Loucy (cell line): ENCODE measurements at regions not wholly inside any gene's neighbourhood (a gene's known extent, or its start where the extent isn't known, plus 50 kb on each side); places are given as distances from the start of the nearest gene placed in this dataset.

Source experiments
- EZH2phosphoT487 ChIP-seq: fragments of 200-600 bp; IDR thresholded peaks from 2 replicates; pipeline ENCODE4 v1.6.1; 2018; ENCODE audit warnings: antibody characterized with exemption, mild to moderate bottlenecking, moderate library complexity, borderline replicate concordance
- TF ChIP-seq, protein P1 (sequence below): fragments of 200-600 bp; sonication (generic); conservative IDR thresholded peaks from 2 replicates; pipeline ENCODE4 v1.5.1; 2014; ENCODE audit warnings: mild to moderate bottlenecking, antibody characterized with exemption, low read length

DNA sequence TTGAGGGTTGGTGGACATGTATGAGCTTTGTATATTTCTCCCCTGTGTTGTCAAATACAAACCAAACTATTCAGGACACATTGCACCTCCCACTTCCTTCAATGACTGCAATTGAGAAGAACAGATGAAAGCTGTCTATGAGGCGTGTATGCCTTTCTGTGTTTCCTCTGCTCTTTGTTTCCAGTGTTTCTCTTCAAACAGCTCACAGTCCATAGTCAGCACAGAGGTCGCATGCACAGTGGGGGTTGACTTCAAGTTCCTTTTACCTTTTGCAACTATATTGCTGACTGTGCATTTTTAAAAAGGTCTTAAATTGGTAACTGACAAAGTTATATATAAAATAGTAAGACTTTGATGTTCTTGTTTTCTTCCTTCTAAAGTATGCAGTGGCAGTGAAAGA lies 957.8 kb downstream of the C4orf33 start:
- TF ChIP-seq, protein P1, sequence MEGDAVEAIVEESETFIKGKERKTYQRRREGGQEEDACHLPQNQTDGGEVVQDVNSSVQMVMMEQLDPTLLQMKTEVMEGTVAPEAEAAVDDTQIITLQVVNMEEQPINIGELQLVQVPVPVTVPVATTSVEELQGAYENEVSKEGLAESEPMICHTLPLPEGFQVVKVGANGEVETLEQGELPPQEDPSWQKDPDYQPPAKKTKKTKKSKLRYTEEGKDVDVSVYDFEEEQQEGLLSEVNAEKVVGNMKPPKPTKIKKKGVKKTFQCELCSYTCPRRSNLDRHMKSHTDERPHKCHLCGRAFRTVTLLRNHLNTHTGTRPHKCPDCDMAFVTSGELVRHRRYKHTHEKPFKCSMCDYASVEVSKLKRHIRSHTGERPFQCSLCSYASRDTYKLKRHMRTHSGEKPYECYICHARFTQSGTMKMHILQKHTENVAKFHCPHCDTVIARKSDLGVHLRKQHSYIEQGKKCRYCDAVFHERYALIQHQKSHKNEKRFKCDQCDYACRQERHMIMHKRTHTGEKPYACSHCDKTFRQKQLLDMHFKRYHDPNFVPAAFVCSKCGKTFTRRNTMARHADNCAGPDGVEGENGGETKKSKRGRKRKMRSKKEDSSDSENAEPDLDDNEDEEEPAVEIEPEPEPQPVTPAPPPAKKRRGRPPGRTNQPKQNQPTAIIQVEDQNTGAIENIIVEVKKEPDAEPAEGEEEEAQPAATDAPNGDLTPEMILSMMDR: no peak
- TF ChIP-seq EZH2phosphoT487: no peak
